GM23248 (cell line): ENCODE measurements at regions not wholly inside any gene's neighbourhood (a gene's known extent, or its start where the extent isn't known, plus 50 kb on each side); places are given as distances from the start of the nearest gene placed in this dataset.

ENCODE experiments used
- DNase-seq: peaks from one replicate; pipeline ENCODE4 v3.0.0-alpha.2; 2015
- H2AFZ ChIP-seq: fragments of 200-600 bp; sonication (generic); 2 replicates; pipeline ENCODE4 v1.6.1; 2016; ENCODE audit warnings: antibody characterized with exemption
- H3F3A ChIP-seq: fragments of 200-600 bp; sonication (generic); 2 replicates; pipeline ENCODE4 v1.6.1; 2016; ENCODE audit warnings: mild to moderate bottlenecking, antibody characterized with exemption, mixed run types; ENCODE audit not compliant: insufficient read depth
- H3K27ac ChIP-seq: fragments of 200-600 bp; sonication (generic); 2 replicates; pipeline ENCODE4 v1.5.1; 2016; ENCODE audit warnings: mild to moderate bottlenecking
- H3K27me3 ChIP-seq: fragments of 200-600 bp; sonication (generic); replicated peaks from 2 replicates; pipeline ENCODE4 v1.6.1; 2016; ENCODE audit warnings: mild to moderate bottlenecking; ENCODE audit not compliant: insufficient read depth
- H3K36me3 ChIP-seq: fragments of 200-600 bp; sonication (generic); 2 replicates; pipeline ENCODE4 v1.6.1; 2016; ENCODE audit warnings: low read depth, mild to moderate bottlenecking
- H3K4me1 ChIP-seq: fragments of 200-600 bp; sonication (generic); 2 replicates; pipeline ENCODE4 v1.6.1; 2016; ENCODE audit warnings: mild to moderate bottlenecking; ENCODE audit not compliant: insufficient read depth
- H3K4me2 ChIP-seq: fragments of 200-600 bp; sonication (generic); one replicate; pipeline ENCODE4 v1.6.1; 2016; ENCODE audit warnings: mild to moderate bottlenecking; ENCODE audit not compliant: unreplicated experiment
- H3K4me3 ChIP-seq: fragments of 200-600 bp; sonication (generic); 2 replicates; pipeline ENCODE4 v1.5.1; 2016; ENCODE audit warnings: mild to moderate bottlenecking
- H3K79me2 ChIP-seq: fragments of 200-600 bp; sonication (generic); 2 replicates; pipeline ENCODE4 v1.6.1; 2016; ENCODE audit warnings: mild to moderate bottlenecking; ENCODE audit not compliant: insufficient read depth
- H3K9ac ChIP-seq: fragments of 200-600 bp; sonication (generic); 2 replicates; pipeline ENCODE4 v1.6.1; 2016; ENCODE audit warnings: mild to moderate bottlenecking
- H3K9me2 ChIP-seq: fragments of 200-600 bp; sonication (generic); 2 replicates; pipeline ENCODE4 v1.6.1; 2016; ENCODE audit warnings: mixed run types, mild to moderate bottlenecking, moderate library complexity; ENCODE audit not compliant: insufficient read depth
- H3K9me3 ChIP-seq: fragments of 200-600 bp; sonication (generic); one replicate; pipeline ENCODE4 v1.6.1; 2017; ENCODE audit warnings: low read depth
- H4K20me1 ChIP-seq: fragments of 200-600 bp; sonication (generic); 2 replicates; pipeline ENCODE4 v1.6.0; 2016; ENCODE audit not compliant: insufficient read depth
- EZH2 ChIP-seq: fragments of 200-600 bp; sonication (generic); IDR thresholded peaks from 2 replicates; pipeline ENCODE4 v1.6.1; 2018; ENCODE audit warnings: antibody characterized with exemption, mild to moderate bottlenecking; ENCODE audit not compliant: insufficient read depth, poor library complexity, severe bottlenecking
- EZH2phosphoT487 ChIP-seq: fragments of 200-600 bp; sonication (generic); IDR thresholded peaks from 2 replicates; pipeline ENCODE4 v1.6.1; 2018; ENCODE audit warnings: antibody characterized with exemption, moderate library complexity, mild to moderate bottlenecking, low read depth; ENCODE audit not compliant: insufficient read depth
- WGBS, 2 experiments: methylation state at CpG; one replicate each; pipeline ENCODE4 v1.1.6; 2015 to 2017; ENCODE audit warnings: low lambda C conversion rate in 2 of 2, low coverage in 1 of 2; ENCODE audit errors: missing lambda C conversion rate in 2 of 2; 5-methylcytosine and 5-hydroxymethylcytosine counted together
- in situ Hi-C: fragments of 300-500 bp; cut with MboI; formaldehyde crosslinking; loops from 2 replicates; pipeline ENCODE4 v1.15.0; 2020

DNA sequence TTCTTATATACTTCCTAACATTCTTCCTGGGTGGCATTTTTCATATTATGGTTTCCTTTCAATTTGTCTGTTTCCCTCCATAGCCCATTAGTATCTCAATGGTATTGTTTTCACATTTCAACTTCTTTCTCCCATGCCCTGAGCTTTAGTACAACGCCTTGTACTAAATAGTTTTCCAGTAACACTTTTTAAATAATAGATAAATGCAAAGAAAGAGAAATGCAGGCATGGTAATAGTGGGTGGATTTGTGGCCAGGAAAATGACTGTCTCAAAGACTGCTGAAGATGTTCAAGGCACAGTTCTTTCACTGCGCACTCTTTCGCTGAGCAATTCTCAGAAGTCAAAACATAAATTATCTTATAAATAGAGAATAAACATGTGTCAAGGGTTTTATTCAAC, 145.1 kb downstream of the LCA5 start:
- H3K27ac ChIP-seq, result no peak overlapping the region

DNA sequence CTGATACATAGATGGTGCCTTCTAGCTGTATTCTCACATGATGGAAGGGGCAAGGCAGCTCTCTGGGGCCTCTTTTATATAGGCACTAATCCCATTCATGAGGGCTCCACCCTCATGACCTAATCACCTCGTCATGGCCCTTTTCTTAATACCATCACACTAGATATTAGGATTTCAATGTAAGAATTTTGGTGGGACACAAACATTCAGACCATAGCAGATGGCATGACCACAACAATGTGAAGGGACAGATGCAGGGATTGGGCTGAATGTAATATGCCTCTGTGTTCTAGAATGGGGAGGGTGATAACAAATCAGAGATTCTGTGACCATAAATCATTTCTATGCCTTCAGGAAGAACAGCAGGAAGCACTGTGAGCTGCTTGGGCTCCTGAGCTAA, 145.8 kb downstream of the LCA5 start:
- no peaks in the 10 kb centered on the region for H4K20me1 ChIP-seq
- no peaks in the 10 kb centered on the region for H3F3A ChIP-seq
- 42 to 61% methylated on average over 1 of the region's 1 CpG for WGBS, 2 experiments
- H3K4me1 ChIP-seq, result no peaks in the 10 kb centered on the region
- H3K27ac ChIP-seq, result no peak overlapping the region
- H2AFZ ChIP-seq, result no peak overlapping the region
- H3K9ac ChIP-seq, result no peak overlapping the region
- no peaks in the 10 kb centered on the region for H3K27me3 ChIP-seq
- TF ChIP-seq EZH2 (no peak), EZH2phosphoT487 (no peak)
- no peaks in the 10 kb centered on the region for H3K9me3 ChIP-seq
- H3K4me2 ChIP-seq, result no peak overlapping the region
- no peaks in the 10 kb centered on the region for H3K9me2 ChIP-seq
- H3K36me3 ChIP-seq, result no peaks in the 10 kb centered on the region
- no peak overlapping the region for H3K4me3 ChIP-seq
- no peaks in the 10 kb centered on the region for H3K79me2 ChIP-seq
- DNase-seq, result no peak
- in situ Hi-C loops, result no loop called here

More for the DNA sequence above, 145.1 kb downstream of the LCA5 start:
- WGBS, 2 experiments, result 88 to 90% methylated on average over 3 of the region's 3 CpGs
- Histone ChIP-seq H3K9me3 (no peaks in the 10 kb centered on the region), H3K79me2 (no peaks in the 10 kb centered on the region), H2AFZ (no peak overlapping the region), H3K4me3 (no peak overlapping the region), H3F3A (no peaks in the 10 kb centered on the region), H3K4me1 (no peaks in the 10 kb centered on the region), H3K9ac (no peak overlapping the region), H3K4me2 (no peak overlapping the region), H4K20me1 (no peaks in the 10 kb centered on the region), H3K9me2 (no peaks in the 10 kb centered on the region), H3K36me3 (no peaks in the 10 kb centered on the region), H3K27me3 (no peaks in the 10 kb centered on the region)
- TF ChIP-seq EZH2, result no peak
- TF ChIP-seq EZH2phosphoT487, result no peak
- in situ Hi-C loops, result no loop called here
- DNase-seq, result no peak

GRCh38 chr6:79385893-79386292, 151.3 kb downstream of the LCA5 start:
- Histone ChIP-seq H3K4me2 (no peak overlapping the region), H3K79me2 (no peaks in the 10 kb centered on the region), H3K4me1 (no peaks in the 10 kb centered on the region), H3K4me3 (no peak overlapping the region), H2AFZ (no peak overlapping the region), H3K27ac (no peak overlapping the region), H3K27me3 (no peaks in the 10 kb centered on the region), H3K36me3 (no peaks in the 10 kb centered on the region), H3K9me2 (no peaks in the 10 kb centered on the region), H4K20me1 (no peaks in the 10 kb centered on the region), H3K9me3 (no peaks in the 10 kb centered on the region), H3F3A (no peaks in the 10 kb centered on the region), H3K9ac (no peak overlapping the region)
- in situ Hi-C loops, result no loop called here
- 55 to 59% methylated on average over 4 of the region's 4 CpGs for WGBS, 2 experiments
- TF ChIP-seq EZH2 (no peak), EZH2phosphoT487 (no peak)
- DNase-seq, result no peak

GRCh38 chr6:79385333-79385732, 150.9 kb upstream of the HMGN3 start:
- 89 to 91% methylated on average over 1 of the region's 1 CpG for WGBS, 2 experiments
- Histone ChIP-seq H3K4me1 (no peaks in the 10 kb centered on the region), H3K79me2 (no peaks in the 10 kb centered on the region), H3K9me2 (no peaks in the 10 kb centered on the region), H4K20me1 (no peaks in the 10 kb centered on the region), H3F3A (no peaks in the 10 kb centered on the region), H3K9me3 (no peaks in the 10 kb centered on the region), H2AFZ (no peak overlapping the region), H3K36me3 (no peaks in the 10 kb centered on the region), H3K27me3 (no peaks in the 10 kb centered on the region), H3K4me3 (no peak overlapping the region), H3K9ac (no peak overlapping the region), H3K27ac (no peak overlapping the region), H3K4me2 (no peak overlapping the region)
- in situ Hi-C loops, result no loop called here
- TF ChIP-seq EZH2phosphoT487 (no peak), EZH2 (no peak)
- DNase-seq, result no peak

DNA sequence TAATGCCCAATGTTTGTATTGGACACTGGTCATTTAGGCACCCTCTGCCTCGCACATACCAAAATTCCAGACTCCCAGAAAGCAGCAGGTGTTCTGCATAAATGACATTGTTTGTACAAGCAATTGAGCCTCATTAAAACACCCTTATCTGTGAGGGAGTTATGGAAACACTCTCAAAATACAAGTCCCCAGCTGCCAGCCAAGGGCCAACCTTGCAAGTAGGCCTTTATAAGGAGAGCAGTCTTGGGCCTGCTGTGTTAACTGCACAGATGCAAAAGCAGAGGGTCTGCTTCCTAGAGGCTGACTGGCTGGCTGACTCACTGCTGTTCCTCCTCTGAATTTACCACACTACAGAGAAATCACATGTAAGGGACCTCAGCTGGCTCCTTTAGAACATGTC, 150.4 kb upstream of the HMGN3 start:
- in situ Hi-C loops, result no loop called here
- 94 to 95% methylated on average over 1 of the region's 1 CpG for WGBS, 2 experiments
- H3K4me3 ChIP-seq, result no peak overlapping the region
- no peak overlapping the region for H2AFZ ChIP-seq
- no peak overlapping the region for H3K4me2 ChIP-seq
- H3K4me1 ChIP-seq, result no peaks in the 10 kb centered on the region
- no peaks in the 10 kb centered on the region for H3K9me3 ChIP-seq
- TF ChIP-seq EZH2phosphoT487 (no peak), EZH2 (no peak)
- H3F3A ChIP-seq, result no peaks in the 10 kb centered on the region
- no peak overlapping the region for H3K9ac ChIP-seq
- no peaks in the 10 kb centered on the region for H3K79me2 ChIP-seq
- no peaks in the 10 kb centered on the region for H3K27me3 ChIP-seq
- DNase-seq, result no peak
- no peaks in the 10 kb centered on the region for H4K20me1 ChIP-seq
- H3K27ac ChIP-seq, result no peak overlapping the region
- no peaks in the 10 kb centered on the region for H3K9me2 ChIP-seq
- no peaks in the 10 kb centered on the region for H3K36me3 ChIP-seq
